LHCN-M2 (cell line): ENCODE measurements at regions not wholly inside any gene's neighbourhood (a gene's known extent, or its start where the extent isn't known, plus 50 kb on each side); places are given as distances from the start of the nearest gene placed in this dataset.
A peak's percentile ranks its signal among the peaks of the same experiment; 100 is the strongest.

Experiments
- DNase-seq: peaks from one replicate; pipeline ENCODE4 v3.0.0-alpha.2; 2012; ENCODE audit warnings: low read depth

DNA sequence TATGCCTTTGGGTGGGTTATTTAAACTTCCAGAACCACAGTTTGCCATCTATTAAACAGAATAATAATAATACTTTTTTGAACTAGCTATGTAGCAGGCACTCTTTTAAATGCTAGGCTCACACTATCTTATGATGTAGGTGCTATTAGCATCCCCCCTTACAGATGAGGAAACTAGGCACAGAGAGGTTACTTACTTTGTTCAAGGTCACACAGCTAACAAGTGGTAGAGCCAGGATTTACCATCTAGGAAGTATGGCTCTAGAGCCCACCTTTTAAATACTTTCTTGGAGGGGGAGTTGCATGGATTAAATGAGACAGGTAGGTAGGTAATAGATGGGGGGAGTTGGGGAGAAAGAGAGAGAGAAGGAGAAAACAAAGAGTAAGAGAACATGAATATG lies 95.3 kb upstream of the NR3C1 start:
- DNase-seq: no peak

DNA sequence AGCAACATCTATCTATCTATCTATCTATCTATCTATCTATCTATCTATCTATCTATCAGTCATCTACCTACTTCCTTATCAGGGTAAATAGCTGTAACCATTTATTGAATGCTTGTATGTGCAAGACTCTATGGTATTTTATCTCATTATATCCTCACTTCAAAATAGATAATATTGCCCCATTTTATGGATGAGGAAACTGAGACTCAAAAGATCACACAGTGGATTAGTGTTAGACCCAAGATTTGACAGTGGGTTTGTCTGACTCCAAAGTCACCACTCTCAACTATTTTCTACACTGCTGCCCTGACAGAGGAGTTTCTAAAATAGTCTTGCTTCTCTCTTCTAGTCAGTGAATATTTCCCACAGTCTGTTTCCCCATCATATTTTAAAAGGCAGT lies 94.3 kb upstream of the NR3C1 start:
- no peak for DNase-seq

GRCh38 chr5:143496943-143497342 lies 93.5 kb upstream of the NR3C1 start:
- DNase-seq: no peak

- peak; percentile 51 for DNase-seq
Measured at GRCh38 chr5:143495821-143496275, 92.4 kb upstream of the NR3C1 start.

DNA sequence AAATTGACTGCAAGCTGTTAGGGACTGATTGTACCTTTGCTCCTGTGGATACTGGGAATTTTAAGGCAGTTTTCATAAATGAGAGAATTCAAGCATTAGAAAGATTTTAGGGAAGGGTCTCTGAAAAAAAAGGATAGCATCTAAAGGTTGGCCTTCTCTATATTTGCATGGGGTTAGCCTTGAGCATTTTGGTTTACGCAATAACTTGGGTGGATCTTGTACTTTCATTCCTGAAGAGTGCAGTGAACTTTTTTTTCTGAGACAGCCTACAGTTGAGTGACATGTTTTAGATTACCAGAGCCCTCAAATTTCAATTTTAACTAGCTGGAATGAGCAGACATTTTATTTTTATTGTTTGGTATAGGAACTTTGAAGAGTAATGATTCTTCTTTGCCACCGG lies 91.6 kb upstream of the NR3C1 start:
- no peak for DNase-seq

DNA sequence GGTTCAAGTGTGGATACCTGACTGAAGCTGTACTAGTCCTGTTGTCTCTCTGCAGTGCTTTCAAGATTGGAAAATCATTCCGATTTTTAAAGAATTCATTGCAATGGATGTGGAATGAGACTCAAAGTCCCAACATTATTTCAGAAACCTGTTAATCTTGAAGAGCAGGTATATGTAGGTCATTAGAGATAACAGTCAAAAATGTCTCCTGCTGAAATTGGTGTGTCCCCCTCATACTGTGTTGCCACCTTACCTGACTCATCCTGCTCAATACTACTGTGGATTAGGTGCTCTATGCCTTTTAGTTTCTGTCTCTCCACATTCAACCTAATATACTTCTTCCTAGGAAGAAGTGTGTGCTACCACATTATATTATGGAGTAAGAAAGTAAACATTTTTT lies 91.1 kb upstream of the NR3C1 start:
- no peak for DNase-seq

GRCh38 chr5:143494162-143494561 lies 90.7 kb upstream of the NR3C1 start:
- peak; percentile 51 for DNase-seq

DNA sequence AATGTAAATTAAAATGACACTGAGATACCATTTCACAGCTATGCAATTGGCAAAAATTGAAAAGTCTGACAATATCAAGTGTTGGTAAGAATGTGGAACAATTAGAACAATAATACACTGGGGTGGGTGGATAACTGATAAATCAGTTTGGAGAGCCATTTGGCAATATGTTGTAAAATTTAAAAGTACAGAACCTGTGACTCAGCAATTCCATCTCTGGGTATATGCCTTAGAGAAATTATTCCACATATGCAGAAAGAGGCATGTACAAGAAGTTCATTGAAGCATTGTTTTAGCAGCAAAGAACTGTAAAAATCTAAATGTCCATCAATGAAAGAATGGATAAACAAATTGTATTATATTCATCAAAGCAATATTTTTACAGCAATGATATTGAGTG lies 89.3 kb upstream of the NR3C1 start:
- no peak for DNase-seq

GRCh38 chr5:143491646-143492045 lies 88.2 kb upstream of the NR3C1 start:
- no peak for DNase-seq

DNA sequence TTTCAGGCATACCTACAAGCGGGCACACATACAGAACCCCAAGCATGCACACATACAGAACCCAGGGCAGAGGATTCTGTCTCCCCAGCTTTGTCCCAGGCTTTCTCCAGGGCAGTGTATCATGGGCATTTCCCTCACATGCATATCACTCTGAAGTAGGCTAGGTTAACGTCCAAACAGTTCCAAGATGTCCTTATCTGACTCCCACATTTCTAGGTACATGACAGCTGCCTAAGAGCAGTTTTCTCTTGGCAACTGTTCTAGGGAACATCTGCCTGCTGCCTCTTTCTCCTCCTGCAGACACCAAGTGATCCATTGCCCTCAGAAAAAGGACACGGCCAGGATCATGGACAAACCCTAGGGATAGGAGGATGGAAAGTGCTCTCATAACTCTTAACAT lies 84.9 kb upstream of the NR3C1 start:
- no peak for DNase-seq

- no peak for DNase-seq
Measured at GRCh38 chr5:143484601-143485000, 81.1 kb upstream of the NR3C1 start.

DNA sequence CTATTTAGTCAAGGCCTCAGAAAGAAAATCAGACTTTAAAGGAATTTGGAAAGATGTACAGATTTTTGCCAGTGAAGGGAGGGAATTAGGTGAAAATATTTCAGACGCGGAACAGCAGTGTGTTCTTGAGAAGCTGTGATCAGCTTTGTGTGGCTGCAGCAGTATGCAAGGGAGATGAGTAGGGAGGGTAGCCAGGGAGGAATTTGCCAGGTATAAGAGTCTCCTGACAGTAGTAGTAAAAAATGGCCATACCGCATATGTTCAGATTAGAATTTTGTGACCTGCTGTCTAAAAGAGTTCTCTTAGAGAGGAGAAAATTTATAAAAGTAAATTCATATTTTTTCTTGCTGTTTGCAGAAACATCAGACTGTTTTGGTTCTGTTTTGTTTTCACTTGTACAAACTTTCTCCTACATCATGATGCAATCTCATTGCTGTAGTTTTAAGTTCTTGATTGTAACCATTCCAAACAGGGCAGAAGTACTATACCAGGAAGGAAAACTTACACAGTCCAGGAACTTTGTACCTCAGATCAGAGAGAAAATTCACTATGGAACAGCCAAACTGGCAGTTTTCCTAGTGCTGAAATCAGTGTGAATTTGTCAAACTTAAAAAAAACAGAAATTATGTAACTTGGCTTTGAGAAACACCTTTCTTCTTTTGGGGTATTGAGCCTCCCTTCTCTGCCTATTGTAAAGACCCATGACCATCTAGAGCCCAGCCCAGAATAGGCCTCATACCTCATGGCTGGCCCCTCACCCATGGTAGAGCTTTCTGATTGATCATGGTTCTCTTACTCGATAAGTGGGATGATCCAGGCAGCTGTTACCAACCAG lies 78.4 kb upstream of the NR3C1 start:
- no peak for DNase-seq

GRCh38 chr5:143480001-143480400 lies 76.5 kb upstream of the NR3C1 start:
- no peak for DNase-seq

GRCh38 chr5:143479394-143479793 lies 75.9 kb upstream of the NR3C1 start:
- DNase-seq: no peak

DNA sequence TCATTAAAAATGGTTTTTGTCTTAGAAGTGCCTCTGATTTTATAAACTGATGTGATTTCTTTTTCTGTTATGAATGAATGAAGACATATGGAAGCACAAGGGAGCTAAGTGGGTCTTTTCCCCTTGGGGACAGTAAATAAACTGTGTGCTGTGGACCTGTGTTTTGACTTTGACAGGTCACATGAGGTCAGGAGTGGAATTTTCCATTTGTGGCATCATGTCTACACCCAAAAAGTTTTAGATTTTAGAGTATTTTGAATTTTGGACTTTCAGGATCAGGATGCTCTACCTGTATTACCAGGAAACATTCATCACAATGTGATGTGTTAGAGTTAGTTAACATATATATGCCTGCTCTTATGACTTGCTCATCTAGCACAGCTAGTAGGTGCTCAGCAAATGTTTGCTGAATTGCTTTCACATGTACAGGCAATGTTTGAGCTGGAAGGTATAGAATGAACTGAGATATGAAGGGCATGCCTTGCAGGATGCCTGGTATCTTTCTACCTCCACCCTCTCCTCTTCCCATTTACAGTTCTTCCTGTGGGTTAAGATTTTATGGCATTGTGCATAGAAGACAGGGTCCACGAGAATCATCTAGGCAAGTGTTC lies 73.2 kb upstream of the NR3C1 start:
- DNase-seq: no peak

DNA sequence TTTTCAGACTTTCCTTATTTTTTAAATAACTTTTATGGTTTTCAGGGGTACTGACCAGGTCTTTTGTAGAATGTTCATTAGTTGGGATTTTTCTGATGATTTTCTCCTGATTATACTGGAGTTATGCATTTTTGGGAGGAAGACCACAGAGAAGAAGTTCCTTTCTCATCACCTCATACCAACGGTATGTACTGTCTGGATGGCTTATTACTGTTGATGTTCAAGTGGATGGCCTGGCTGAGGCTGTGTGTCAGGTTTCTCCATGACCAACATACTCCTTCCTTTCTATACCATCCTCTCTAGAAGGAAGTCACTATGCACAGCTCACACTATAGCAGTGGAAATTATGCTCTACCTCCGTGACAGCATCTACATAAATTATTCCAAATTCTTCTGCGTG lies 71.1 kb upstream of the NR3C1 start:
- DNase-seq: no peak

DNA sequence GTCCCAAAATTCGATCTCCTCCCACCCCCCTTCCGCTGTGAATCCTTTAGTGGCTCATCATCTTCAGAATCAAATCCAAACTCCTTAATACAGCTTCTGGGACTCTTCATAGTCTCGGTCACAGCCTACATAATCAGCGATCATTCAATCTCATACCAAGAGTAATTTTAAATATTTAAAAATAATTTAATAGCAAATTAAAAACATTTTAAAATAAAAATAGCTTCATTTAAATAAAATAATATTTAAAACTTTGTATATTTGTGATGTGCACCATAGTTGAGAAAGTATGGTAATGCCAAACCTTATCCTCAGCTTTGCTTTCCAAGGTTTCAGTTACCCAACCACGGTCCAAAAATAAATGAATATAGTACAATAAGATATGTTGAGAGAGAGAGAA lies 70.0 kb upstream of the NR3C1 start:
- DNase-seq: no peak

DNA sequence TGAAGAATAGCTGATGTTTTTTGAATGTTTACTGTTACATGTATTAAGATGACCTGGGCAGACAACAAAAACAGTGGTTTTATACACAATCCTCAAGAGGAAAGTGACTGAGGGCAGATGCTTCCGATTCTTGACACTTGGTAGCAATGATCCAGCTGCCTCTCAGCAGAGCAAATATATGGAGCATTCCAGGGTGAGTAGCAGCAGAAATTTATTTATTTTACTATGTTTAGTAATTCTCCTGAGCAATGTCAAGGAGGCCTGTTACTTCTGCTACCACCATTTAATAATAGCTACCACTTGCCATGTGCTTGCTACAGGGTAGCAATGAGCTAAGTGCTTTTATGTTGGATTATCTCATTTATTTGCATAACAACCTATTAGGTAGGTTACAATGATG lies 69.1 kb upstream of the NR3C1 start:
- no peak for DNase-seq

GRCh38 chr5:143471666-143472464 lies 68.4 kb upstream of the NR3C1 start:
- no peak for DNase-seq

- DNase-seq: peak; percentile 49
Measured at GRCh38 chr5:143471041-143471509, 67.6 kb upstream of the NR3C1 start.

DNA sequence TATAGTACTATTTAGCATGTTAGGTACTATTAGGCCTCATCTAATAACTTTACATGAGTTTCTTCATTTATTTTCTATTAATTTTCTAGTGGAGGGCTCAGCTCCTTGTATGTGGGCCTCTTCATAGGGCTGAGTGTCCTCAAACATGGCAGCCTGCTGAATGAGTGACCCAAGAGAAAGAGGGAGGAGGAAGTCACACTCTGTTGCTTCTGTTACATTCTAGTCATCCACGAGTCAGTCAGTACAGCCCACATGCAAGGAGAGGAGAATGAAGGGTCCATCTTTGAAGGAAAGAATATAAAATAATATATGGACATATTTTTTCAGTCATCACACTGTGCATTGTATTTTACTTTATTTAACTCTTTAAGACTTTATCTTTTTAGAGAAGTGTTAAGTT lies 66.6 kb upstream of the NR3C1 start:
- DNase-seq: no peak

DNA sequence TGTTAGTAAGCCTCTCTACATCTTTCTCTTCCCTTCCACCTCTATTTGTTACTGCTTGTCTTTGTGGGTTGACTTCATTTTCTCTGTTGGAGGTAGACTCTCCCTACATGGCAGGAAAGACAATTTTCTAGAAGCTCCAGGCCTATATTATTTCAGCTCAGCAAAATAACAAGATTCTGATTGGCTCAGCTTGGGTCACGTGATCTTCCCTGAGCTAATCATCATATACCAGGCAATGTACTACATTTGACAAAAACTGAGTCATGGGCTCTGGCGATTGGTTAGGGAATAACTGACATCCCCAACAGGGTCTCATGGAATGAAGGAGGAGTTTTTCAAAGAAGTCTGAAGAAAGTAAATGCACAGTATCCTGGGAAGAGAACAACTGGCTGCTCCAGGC lies 65.6 kb upstream of the NR3C1 start:
- no peak for DNase-seq
